GM13976 (cell line): ENCODE measurements at regions not wholly inside any gene's neighbourhood (a gene's known extent, or its start where the extent isn't known, plus 50 kb on each side); places are given as distances from the start of the nearest gene placed in this dataset.

Source experiments
- DNase-seq: peaks from one replicate; pipeline ENCODE4 v3.0.0; 2012; ENCODE audit warnings: low spot score
- in situ Hi-C: fragments of 300-500 bp; cut with MboI; formaldehyde crosslinking; loops from one replicate; pipeline ENCODE4 v1.12.0; 2022; ENCODE audit warnings: low sequenced_read_pairs, mixed read lengths, inconsistent platforms; ENCODE audit not compliant: unreplicated experiment
- TF ChIP-seq, protein P1 (sequence below): IDR thresholded peaks from 2 replicates; pipeline ENCODE4 v1.5.1; 2012; ENCODE audit warnings: borderline replicate concordance, mild to moderate bottlenecking; ENCODE audit not compliant: insufficient read depth; ENCODE audit errors: extremely low read depth, missing control alignments, control extremely low read depth

DNA sequence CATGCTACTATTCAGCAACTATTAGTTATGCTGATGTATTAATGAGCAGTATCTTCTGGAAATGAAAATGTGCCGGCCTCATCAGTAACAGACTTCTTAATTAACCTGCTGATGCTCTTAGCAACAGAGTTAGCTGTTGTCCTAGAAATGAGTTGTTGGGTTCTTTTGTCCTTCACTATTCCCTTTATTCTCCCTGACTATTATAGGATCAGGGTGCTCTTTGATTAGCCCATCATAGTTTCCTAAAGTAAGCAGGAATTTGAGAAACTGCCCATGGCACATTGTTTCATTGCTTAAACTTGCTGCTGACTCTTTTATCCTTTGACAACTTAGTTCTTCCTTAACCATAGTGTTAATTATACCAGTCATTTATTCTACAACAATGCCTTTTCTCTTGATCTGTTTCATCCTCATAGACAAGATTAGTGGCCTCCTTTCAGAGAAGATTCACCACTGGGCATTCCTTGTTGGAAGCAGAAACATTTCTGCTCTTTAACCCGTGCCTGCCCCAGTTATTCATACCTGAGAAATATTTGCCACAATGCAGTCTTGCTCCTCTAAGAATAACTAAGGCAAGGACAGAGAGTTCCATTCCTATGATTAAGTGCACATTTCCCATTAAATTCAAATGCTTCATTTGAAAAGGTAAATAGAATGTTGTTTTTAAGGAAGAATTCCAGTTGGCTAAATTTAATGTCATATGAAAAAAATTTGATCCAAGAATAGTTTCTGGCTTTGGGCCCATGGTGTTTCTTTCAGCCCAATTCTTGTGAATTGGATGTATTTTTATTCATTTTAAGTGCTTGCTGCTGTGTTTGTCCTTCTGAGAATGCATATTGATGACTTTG is 573.3 kb upstream of the TBL1XR1 start:
- in situ Hi-C loops: no loop called here
- no peak for DNase-seq
- TF ChIP-seq, protein P1, sequence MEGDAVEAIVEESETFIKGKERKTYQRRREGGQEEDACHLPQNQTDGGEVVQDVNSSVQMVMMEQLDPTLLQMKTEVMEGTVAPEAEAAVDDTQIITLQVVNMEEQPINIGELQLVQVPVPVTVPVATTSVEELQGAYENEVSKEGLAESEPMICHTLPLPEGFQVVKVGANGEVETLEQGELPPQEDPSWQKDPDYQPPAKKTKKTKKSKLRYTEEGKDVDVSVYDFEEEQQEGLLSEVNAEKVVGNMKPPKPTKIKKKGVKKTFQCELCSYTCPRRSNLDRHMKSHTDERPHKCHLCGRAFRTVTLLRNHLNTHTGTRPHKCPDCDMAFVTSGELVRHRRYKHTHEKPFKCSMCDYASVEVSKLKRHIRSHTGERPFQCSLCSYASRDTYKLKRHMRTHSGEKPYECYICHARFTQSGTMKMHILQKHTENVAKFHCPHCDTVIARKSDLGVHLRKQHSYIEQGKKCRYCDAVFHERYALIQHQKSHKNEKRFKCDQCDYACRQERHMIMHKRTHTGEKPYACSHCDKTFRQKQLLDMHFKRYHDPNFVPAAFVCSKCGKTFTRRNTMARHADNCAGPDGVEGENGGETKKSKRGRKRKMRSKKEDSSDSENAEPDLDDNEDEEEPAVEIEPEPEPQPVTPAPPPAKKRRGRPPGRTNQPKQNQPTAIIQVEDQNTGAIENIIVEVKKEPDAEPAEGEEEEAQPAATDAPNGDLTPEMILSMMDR: no peak

DNA sequence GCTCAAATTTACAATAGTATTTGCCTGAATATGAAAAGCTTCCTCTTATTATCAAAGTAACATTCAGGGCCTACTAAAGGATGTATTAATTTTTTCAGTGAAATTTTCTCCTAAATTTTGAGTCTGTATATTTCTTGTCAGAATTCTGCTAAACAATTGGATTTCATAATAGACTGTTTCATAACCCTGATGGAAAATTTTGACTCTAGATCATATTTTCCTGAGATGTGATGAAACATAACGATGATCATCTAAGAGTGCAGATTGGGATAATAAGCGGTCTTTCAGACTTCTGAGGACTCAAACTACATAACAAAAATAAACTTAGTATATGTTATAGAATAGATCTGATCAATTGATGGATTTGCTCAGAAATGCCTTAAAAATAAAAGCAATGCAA is 574.5 kb upstream of the TBL1XR1 start:
- no peak for DNase-seq
- TF ChIP-seq, protein P1: no peak
- in situ Hi-C loops: no loop called here

DNA sequence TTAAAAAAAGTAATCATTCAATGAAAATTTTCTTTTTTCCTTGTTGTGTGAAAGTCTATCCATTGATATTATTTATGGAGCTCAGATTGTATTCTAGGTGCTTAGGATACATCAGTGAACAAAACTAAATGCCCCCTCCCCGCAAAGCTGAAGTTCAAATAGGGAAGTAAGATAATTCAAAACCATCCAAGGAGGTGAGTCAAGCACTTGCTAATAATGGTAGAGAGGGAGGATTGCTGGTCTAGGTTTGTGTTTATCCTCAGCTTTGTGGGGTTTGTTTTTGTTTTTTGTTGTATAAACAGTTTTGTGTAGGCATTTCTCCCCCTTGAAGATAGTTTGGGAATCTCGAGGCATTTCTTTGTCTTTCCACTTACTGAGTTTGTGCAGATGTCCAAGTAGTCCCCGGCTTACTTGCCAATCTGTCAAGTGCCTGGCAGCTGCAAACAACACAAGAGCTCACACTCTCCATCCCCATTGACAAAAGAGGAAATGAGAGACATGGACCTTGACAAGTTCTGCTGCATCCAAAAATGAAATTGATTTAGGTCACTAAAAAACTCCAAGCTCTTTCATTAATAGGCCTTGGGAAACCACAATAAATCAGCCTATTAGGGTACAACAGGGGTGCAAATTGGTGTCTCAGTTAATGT is 575.8 kb upstream of the TBL1XR1 start:
- no peak for DNase-seq
- in situ Hi-C loops: no loop called here
- TF ChIP-seq, protein P1: no peak

DNA sequence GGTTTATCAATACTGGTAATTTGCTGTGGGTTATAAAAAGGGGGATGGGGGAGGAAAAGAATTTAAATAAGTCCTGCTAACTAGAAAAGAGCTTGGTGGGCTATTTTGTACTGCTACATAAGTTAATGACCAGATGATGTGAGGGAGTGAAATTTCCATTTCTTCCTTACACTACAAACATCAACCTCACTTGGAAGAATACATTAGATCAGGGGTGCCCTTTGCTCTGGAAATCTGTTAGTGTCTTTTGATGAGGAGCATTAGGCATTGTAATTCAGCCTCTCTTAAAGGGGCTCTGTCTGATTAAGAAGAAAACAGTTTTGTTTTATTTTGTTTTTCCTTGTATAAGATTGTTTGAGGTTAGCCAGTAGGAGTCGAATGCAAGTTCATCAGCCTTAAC is 576.4 kb upstream of the TBL1XR1 start:
- in situ Hi-C loops: no loop called here
- no peak for DNase-seq
- TF ChIP-seq, protein P1: no peak

DNA sequence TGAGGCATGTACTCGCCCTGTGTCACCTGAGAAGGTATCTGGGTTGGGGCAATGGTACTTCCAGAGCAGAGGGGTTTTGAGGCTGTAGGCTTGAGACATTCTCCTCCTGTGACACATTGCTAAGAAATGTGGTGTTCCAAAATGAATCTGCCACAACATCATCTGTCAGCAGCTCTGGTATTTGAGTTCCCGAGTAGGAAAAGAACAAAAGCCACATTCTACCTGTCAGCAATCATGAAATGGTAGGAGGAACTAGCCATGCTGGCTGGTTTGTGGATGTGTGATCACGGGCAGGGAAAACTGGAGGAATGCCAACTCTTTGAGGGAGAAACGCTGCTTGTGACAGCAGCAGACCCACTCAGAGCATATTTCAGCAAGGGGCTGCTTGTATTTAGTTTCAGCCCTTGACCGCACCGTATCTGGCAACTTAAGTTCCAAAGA is 579.4 kb upstream of the TBL1XR1 start:
- DNase-seq: no peak
- TF ChIP-seq, protein P1: no peak
- in situ Hi-C loops: no loop called here

DNA sequence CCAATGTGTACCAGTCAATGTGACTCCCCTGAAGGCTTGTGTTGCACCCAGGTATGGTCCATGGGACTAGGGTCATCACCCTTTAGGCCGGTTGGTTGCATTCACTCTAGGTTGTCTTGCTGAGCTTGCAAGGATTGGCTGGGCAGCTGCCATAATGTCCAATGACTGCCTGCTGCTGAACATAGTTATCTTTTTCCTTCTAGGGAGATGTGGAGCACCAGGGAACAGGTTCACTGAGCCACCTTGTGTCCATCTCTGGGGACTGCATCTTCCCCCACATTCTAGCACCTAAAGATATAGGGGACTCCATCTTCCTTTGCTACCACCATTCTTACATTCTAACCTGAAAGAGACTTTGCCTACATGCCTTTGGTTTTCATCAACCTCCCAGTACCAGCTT is 580.4 kb upstream of the TBL1XR1 start:
- TF ChIP-seq, protein P1: peak; percentile 26
- DNase-seq: peak; percentile 40
- in situ Hi-C loops: no loop called here
